ENCODE measurements at regions not wholly inside any gene's neighbourhood (a gene's known extent, or its start where the extent isn't known, plus 50 kb on each side); places are given as distances from the start of the nearest gene placed in this dataset.
A peak's percentile ranks its signal among the peaks of the same experiment; 100 is the strongest.

GRCh38 chr16:7270006-7270405, 62.6 kb upstream of the RBFOX1 start:
- peaks cover 0 to 2% (median 0%) of the 10 kb centered on the region in 5 donors for H3K4me1 ChIP-seq (ENCODE audit: control insufficient read depth in 5 of 5, insufficient read depth in 5 of 5, low read length in 5 of 5)
- no peaks in the 10 kb centered on the region for H3K27me3 ChIP-seq (ENCODE audit: control insufficient read depth in 3 of 3, insufficient read depth in 3 of 3, low read length in 2 of 3)
- H3K36me3 ChIP-seq (ENCODE audit: control insufficient read depth in 4 of 4, insufficient read depth in 4 of 4, low read length in 4 of 4): no peaks in the 10 kb centered on the region
- no peak overlapping the region for H3K4me3 ChIP-seq
- no peak overlapping the region for H3K9ac ChIP-seq (ENCODE audit: insufficient read depth in 1 of 2, low read length in 2 of 2)
- 60 to 66% methylated on average over 4 of the region's 4 CpGs for WGBS, 2 donors
- no peak for DNase-seq
- H3K27ac ChIP-seq (ENCODE audit: low read depth in 1 of 2, low read length in 1 of 2): no peak overlapping the region
- H3K9me3 ChIP-seq (ENCODE audit: control insufficient read depth in 4 of 4, insufficient read depth in 3 of 4, low read length in 3 of 4): no peaks in the 10 kb centered on the region
- ATAC-seq (ENCODE audit: insufficient read depth, low FRiP score): no peak
- TF ChIP-seq CTCF (IDR thresholded peaks at IDR 0.05; ENCODE audit: control extremely low read depth, extremely low read depth): no peak

- no peak overlapping the region for H3K4me3 ChIP-seq
- H3K9me3 ChIP-seq (ENCODE audit: control insufficient read depth in 4 of 4, insufficient read depth in 3 of 4, low read length in 3 of 4): no peaks in the 10 kb centered on the region
- H3K9ac ChIP-seq (ENCODE audit: insufficient read depth in 1 of 2, low read length in 2 of 2): no peak overlapping the region
- H3K27ac ChIP-seq (ENCODE audit: low read depth in 1 of 2, low read length in 1 of 2): no peak overlapping the region
- ATAC-seq (ENCODE audit: insufficient read depth, low FRiP score) (no peak), DNase-seq (peak; percentile 19 to 27 (median 22))
- no peak for TF ChIP-seq CTCF (IDR thresholded peaks at IDR 0.05; ENCODE audit: control extremely low read depth, extremely low read depth)
- no peaks in the 10 kb centered on the region for H3K27me3 ChIP-seq (ENCODE audit: control insufficient read depth in 3 of 3, insufficient read depth in 3 of 3, low read length in 2 of 3)
- peaks cover 0 to 2% (median 0%) of the 10 kb centered on the region in 5 donors for H3K4me1 ChIP-seq (ENCODE audit: control insufficient read depth in 5 of 5, insufficient read depth in 5 of 5, low read length in 5 of 5)
- WGBS, 2 donors: 11 to 12% methylated on average over 6 of the region's 6 CpGs
- no peaks in the 10 kb centered on the region for H3K36me3 ChIP-seq (ENCODE audit: control insufficient read depth in 4 of 4, insufficient read depth in 4 of 4, low read length in 4 of 4)
Observed at GRCh38 chr16:7268182-7268581, 64.5 kb upstream of the RBFOX1 start.

- DNase-seq (no peak), ATAC-seq (ENCODE audit: insufficient read depth, low FRiP score) (no peak)
- no peak overlapping the region for H3K4me3 ChIP-seq
- H3K4me1 ChIP-seq (ENCODE audit: control insufficient read depth in 5 of 5, insufficient read depth in 5 of 5, low read length in 5 of 5): no peaks in the 10 kb centered on the region
- no peaks in the 10 kb centered on the region for H3K9me3 ChIP-seq (ENCODE audit: control insufficient read depth in 4 of 4, insufficient read depth in 3 of 4, low read length in 3 of 4)
- WGBS, 2 donors: 71 to 78% methylated on average over 11 of the region's 11 CpGs
- H3K27me3 ChIP-seq (ENCODE audit: control insufficient read depth in 3 of 3, insufficient read depth in 3 of 3, low read length in 2 of 3): peaks cover 0 to 16% (median 0%) of the 10 kb centered on the region in 3 donors
- H3K27ac ChIP-seq (ENCODE audit: low read depth in 1 of 2, low read length in 1 of 2): no peak overlapping the region
- TF ChIP-seq CTCF (IDR thresholded peaks at IDR 0.05; ENCODE audit: control extremely low read depth, extremely low read depth): no peak
- H3K36me3 ChIP-seq (ENCODE audit: control insufficient read depth in 4 of 4, insufficient read depth in 4 of 4, low read length in 4 of 4): no peaks in the 10 kb centered on the region
- H3K9ac ChIP-seq (ENCODE audit: insufficient read depth in 1 of 2, low read length in 2 of 2): no peak overlapping the region
Observed at GRCh38 chr16:7257016-7257415, 75.6 kb upstream of the RBFOX1 start.

GRCh38 chr16:7246578-7246977, 86.1 kb upstream of the RBFOX1 start:
- H3K27ac ChIP-seq (ENCODE audit: low read depth in 1 of 2, low read length in 1 of 2): no peak overlapping the region
- H3K27me3 ChIP-seq (ENCODE audit: control insufficient read depth in 3 of 3, insufficient read depth in 3 of 3, low read length in 2 of 3): peaks cover 0 to 3% (median 0%) of the 10 kb centered on the region in 3 donors
- H3K36me3 ChIP-seq (ENCODE audit: control insufficient read depth in 4 of 4, insufficient read depth in 4 of 4, low read length in 4 of 4): no peaks in the 10 kb centered on the region
- DNase-seq (peak; percentile 33 to 54 (median 39)), ATAC-seq (ENCODE audit: insufficient read depth, low FRiP score) (no peak)
- H3K4me3 ChIP-seq: no peak overlapping the region
- no peaks in the 10 kb centered on the region for H3K4me1 ChIP-seq (ENCODE audit: control insufficient read depth in 5 of 5, insufficient read depth in 5 of 5, low read length in 5 of 5)
- no peak for TF ChIP-seq CTCF (IDR thresholded peaks at IDR 0.05; ENCODE audit: control extremely low read depth, extremely low read depth)
- H3K9me3 ChIP-seq (ENCODE audit: control insufficient read depth in 4 of 4, insufficient read depth in 3 of 4, low read length in 3 of 4): peaks cover 0 to 10% (median 0%) of the 10 kb centered on the region in 4 donors
- 35 to 37% methylated on average over 6 of the region's 6 CpGs for WGBS, 2 donors
- no peak overlapping the region for H3K9ac ChIP-seq (ENCODE audit: insufficient read depth in 1 of 2, low read length in 2 of 2)

Data from lung (tissue), 11 donors.